Activated CD4-positive, alpha-beta T cell treated with anti-CD3 and anti-CD28 coated beads, Interleukin-2, amount 10 ng/mL, durations not matched to agents 24 days and 14 days (primary cell): ENCODE measurements at regions not wholly inside any gene's neighbourhood (a gene's known extent, or its start where the extent isn't known, plus 50 kb on each side); places are given as distances from the start of the nearest gene placed in this dataset.

Experiments
- DNase-seq: peaks from one replicate; pipeline ENCODE4 v3.0.0; 2022
- H3K27ac Mint-ChIP-seq: one replicate; pipeline ENCODE4 v1.8.0; 2022; ENCODE audit warnings: mild to moderate bottlenecking, mixed read lengths
- H3K27me3 Mint-ChIP-seq: one replicate; pipeline ENCODE4 v1.8.0; 2022; ENCODE audit warnings: mixed read lengths
- H3K36me3 Mint-ChIP-seq: one replicate; pipeline ENCODE4 v1.8.0; 2022; ENCODE audit warnings: low read depth, mild to moderate bottlenecking, mixed read lengths
- H3K4me1 Mint-ChIP-seq: one replicate; pipeline ENCODE4 v1.8.0; 2021; ENCODE audit warnings: mixed read lengths
- H3K4me3 Mint-ChIP-seq: one replicate; pipeline ENCODE4 v1.8.0; 2022; ENCODE audit warnings: mild to moderate bottlenecking, moderate library complexity, mixed read lengths
- H3K9me3 Mint-ChIP-seq: one replicate; pipeline ENCODE4 v1.8.0; 2021; ENCODE audit warnings: mixed read lengths
- intact Hi-C: fragments of 100-400 bp; cut with micrococcal nuclease; formaldehyde crosslinking; loops from one replicate; pipeline ENCODE4 v1.15.1; 2023

GRCh38 chr1:84743896-84744295 lies 53.6 kb upstream of the SSX2IP start:
- H3K4me1 Mint-ChIP-seq = peaks cover 2% of the 10 kb centered on the region
- peaks cover 7% of the 10 kb centered on the region for H3K27me3 Mint-ChIP-seq
- DNase-seq = no peak
- intact Hi-C loops = no loop called here
- H3K9me3 Mint-ChIP-seq = no peaks in the 10 kb centered on the region
- no peak overlapping the region for H3K4me3 Mint-ChIP-seq
- H3K27ac Mint-ChIP-seq = no peak overlapping the region
- no peaks in the 10 kb centered on the region for H3K36me3 Mint-ChIP-seq

GRCh38 chr1:84742653-84743052 lies 52.4 kb upstream of the SSX2IP start:
- H3K27me3 Mint-ChIP-seq = peaks cover 7% of the 10 kb centered on the region
- H3K4me1 Mint-ChIP-seq = peaks cover 2% of the 10 kb centered on the region
- H3K36me3 Mint-ChIP-seq = no peaks in the 10 kb centered on the region
- no peaks in the 10 kb centered on the region for H3K9me3 Mint-ChIP-seq
- H3K27ac Mint-ChIP-seq = no peak overlapping the region
- intact Hi-C loops = no loop called here
- no peak overlapping the region for H3K4me3 Mint-ChIP-seq
- no peak for DNase-seq

GRCh38 chr1:84740050-84740714 lies 49.9 kb upstream of the SSX2IP start:
- no peak for DNase-seq
- intact Hi-C loops = no loop called here
- Mint-ChIP-seq H3K27ac (no peak overlapping the region), H3K27me3 (peaks cover 18% of the 10 kb centered on the region), H3K4me1 (peaks cover 2% of the 10 kb centered on the region), H3K36me3 (no peaks in the 10 kb centered on the region), H3K4me3 (no peak overlapping the region), H3K9me3 (no peaks in the 10 kb centered on the region)
